HCT116 (cell line): ENCODE measurements at regions not wholly inside any gene's neighbourhood (a gene's known extent, or its start where the extent isn't known, plus 50 kb on each side); places are given as distances from the start of the nearest gene placed in this dataset.

Experiments
- ATAC-seq: fragments of 200-7000 bp; cut with Tn5 transposase; 2 replicates; pipeline ENCODE4 v1.9.1; 2020; ENCODE audit warnings: mild to moderate bottlenecking, moderate library complexity
- BruUV-seq: library from RNA; stranded (reverse); fragments of 400-500 nt; replicated peaks from 2 replicates; lab custom pipeline; 2021; lab: Mats Ljungman, UMichigan
- CTCF ChIA-PET: fragments of 300-600 bp; sonication (Branson Sonifier 250); formaldehyde crosslinking; loops from one replicate; lab custom pipeline; 2021; ENCODE audit warnings: antibody characterized with exemption; lab: Charles Lee
- POLR2A ChIA-PET: fragments of 300-600, 350-600 bp; sonication (Branson Sonifier 250); formaldehyde crosslinking; loops from one replicate; lab custom pipeline; 2021; ENCODE audit warnings: antibody characterized with exemption; lab: Charles Lee
- RAD21 ChIA-PET, 2 experiments: fragments of 300-600 bp; sonication (Branson Sonifier 250); formaldehyde crosslinking; loops; one replicate each; lab custom pipeline; 2023; ENCODE audit warnings: low total read pairs in 2 of 2; ENCODE audit not compliant: uncharacterized antibody in 2 of 2, unreplicated experiment in 2 of 2, low non-redundant PET in 1 of 2; lab: Charles Lee
- DNase-seq: peaks from one replicate; pipeline ENCODE4 v3.0.0-alpha.2; 2010; ENCODE audit warnings: low read depth, low spot score
- H2AFZ ChIP-seq: fragments of 200-600 bp; shearing (Covaris generic), sonication (generic); 2 replicates; pipeline ENCODE4 v1.6.1; 2017; ENCODE audit warnings: low read depth, mixed run types, mixed read lengths, antibody characterized with exemption, low read length; ENCODE audit not compliant: poor library complexity, severe bottlenecking
- H3K27ac ChIP-seq: 2 replicates; pipeline ENCODE4 v1.5.1; 2012; ENCODE audit warnings: low read depth, low read length
- H3K27me3 ChIP-seq: fragments of 200-600 bp; sonication (generic); 2 replicates; pipeline ENCODE4 v1.6.1; 2016; ENCODE audit warnings: mixed run types, low read length, mixed read lengths; ENCODE audit not compliant: insufficient read depth
- H3K36me3 ChIP-seq, 2 experiments: fragments of 200-500 bp in 1 of 2; fragments of 200-600 bp in 1 of 2; sonication (Bioruptor generic) in 1 of 2; sonication (generic) in 1 of 2; 2 replicates each; pipeline versions ENCODE4 v1.5.1 to v1.6.1; 2014 to 2016; ENCODE audit warnings: low read length in 2 of 2, inconsistent platforms in 1 of 2, mixed read lengths in 1 of 2, mixed run types in 1 of 2; ENCODE audit not compliant: insufficient read depth in 2 of 2, control insufficient read depth in 1 of 2
- H3K4me1 ChIP-seq, 2 experiments: fragments of 200-600 bp in 1 of 2; sonication (generic) in 1 of 2; 2 replicates each; pipeline versions ENCODE4 v1.5.1 to v1.6.1; 2012 to 2017; ENCODE audit warnings: low read length in 2 of 2, inconsistent platforms in 1 of 2, mild to moderate bottlenecking in 1 of 2, mixed read lengths in 1 of 2, mixed run types in 1 of 2, moderate library complexity in 1 of 2; ENCODE audit not compliant: insufficient read depth in 2 of 2, control insufficient read depth in 1 of 2
- H3K4me2 ChIP-seq: fragments of 200-600 bp; sonication (generic); 2 replicates; pipeline ENCODE4 v1.6.1; 2017; ENCODE audit warnings: mixed run types, low read length, mixed read lengths
- H3K4me3 ChIP-seq, 2 experiments: fragments of 200-600 bp in 1 of 2; sonication (generic) in 1 of 2; replicated peaks in 1 of 2; 2 replicates each; pipeline ENCODE4 v1.5.1; 2011 to 2016; ENCODE audit warnings: low read length in 2 of 2, control low read depth in 1 of 2, low read depth in 1 of 2, mild to moderate bottlenecking in 1 of 2, mixed read lengths in 1 of 2, mixed run types in 1 of 2
- H3K79me2 ChIP-seq: fragments of 200-600 bp; sonication (generic); 2 replicates; pipeline ENCODE4 v1.6.1; 2017; ENCODE audit warnings: mild to moderate bottlenecking, mixed run types, low read length, moderate library complexity, mixed read lengths; ENCODE audit not compliant: insufficient read depth
- H3K9ac ChIP-seq: fragments of 200-600 bp; sonication (generic); 2 replicates; pipeline ENCODE4 v1.6.1; 2016; ENCODE audit warnings: low read length, mixed read lengths
- H3K9me2 ChIP-seq: fragments of 200-600 bp; sonication (generic), shearing (Covaris generic); 2 replicates; pipeline ENCODE4 v1.6.1; 2017; ENCODE audit warnings: mixed run types, mild to moderate bottlenecking, moderate library complexity; ENCODE audit not compliant: insufficient read depth
- H3K9me3 ChIP-seq, 2 experiments: fragments of 200-500 bp in 1 of 2; fragments of 200-600 bp in 1 of 2; sonication (Bioruptor generic) in 1 of 2; sonication (generic) in 1 of 2; 2 replicates each; pipeline ENCODE4 v1.6.1; 2014 to 2017; ENCODE audit warnings: low read length in 2 of 2, mixed read lengths in 2 of 2, inconsistent platforms in 1 of 2, low read depth in 1 of 2, mild to moderate bottlenecking in 1 of 2, mixed run types in 1 of 2, moderate library complexity in 1 of 2; ENCODE audit not compliant: control insufficient read depth in 1 of 2, insufficient read depth in 1 of 2
- H4K20me1 ChIP-seq: fragments of 200-600 bp; sonication (generic), shearing (Covaris generic); 2 replicates; pipeline ENCODE4 v1.6.1; 2017; ENCODE audit warnings: mixed run types, mild to moderate bottlenecking, moderate library complexity; ENCODE audit not compliant: insufficient read depth
- ATF3 ChIP-seq: IDR thresholded peaks from 2 replicates; pipeline ENCODE4 v1.6.1; 2012
- CBX3 ChIP-seq: IDR thresholded peaks from 2 replicates; pipeline ENCODE4 v1.6.1; 2012; ENCODE audit warnings: low read depth
- CEBPB ChIP-seq: IDR thresholded peaks from 2 replicates; pipeline ENCODE4 v1.6.1; 2012; ENCODE audit warnings: low read depth
- EGR1 ChIP-seq: IDR thresholded peaks from 2 replicates; pipeline ENCODE4 v1.6.1; 2012; ENCODE audit warnings: low read depth
- ELF1 ChIP-seq: IDR thresholded peaks from 2 replicates; pipeline ENCODE4 v1.6.1; 2012; ENCODE audit warnings: low read depth, borderline replicate concordance
- EZH2phosphoT487 ChIP-seq: fragments of 200-600 bp; IDR thresholded peaks from 2 replicates; pipeline ENCODE4 v1.6.1; 2018; ENCODE audit warnings: antibody characterized with exemption, borderline replicate concordance
- FOSL1 ChIP-seq: IDR thresholded peaks from 2 replicates; pipeline ENCODE4 v1.6.1; 2012; ENCODE audit warnings: low read depth
- MAX ChIP-seq: IDR thresholded peaks from 2 replicates; pipeline ENCODE4 v1.6.1; 2012
- RAD21 ChIP-seq: IDR thresholded peaks from 2 replicates; pipeline ENCODE4 v1.6.1; 2012; ENCODE audit warnings: low read depth, mild to moderate bottlenecking
- SIN3A ChIP-seq: IDR thresholded peaks from 2 replicates; pipeline ENCODE4 v1.6.1; 2012; ENCODE audit warnings: low read depth
- SP1 ChIP-seq: IDR thresholded peaks from 2 replicates; pipeline ENCODE4 v1.6.1; 2012; ENCODE audit warnings: low read depth
- SRF ChIP-seq: IDR thresholded peaks from 2 replicates; pipeline ENCODE4 v1.6.1; 2012; ENCODE audit warnings: low read depth
- TCF7L2 ChIP-seq: IDR thresholded peaks from 2 replicates; pipeline ENCODE4 v1.7.0; 2011; ENCODE audit warnings: borderline replicate concordance, inconsistent platforms; ENCODE audit not compliant: insufficient read depth, insufficient read length; ENCODE audit errors: extremely low read depth
- YY1 ChIP-seq: IDR thresholded peaks from 2 replicates; pipeline ENCODE4 v1.6.1; 2011; ENCODE audit warnings: low read length, low read depth, moderate library complexity, mild to moderate bottlenecking; ENCODE audit not compliant: insufficient replicate concordance; ENCODE audit errors: extremely low read depth
- ZNF274 ChIP-seq: fragments of 200-500 bp; sonication (Bioruptor generic); IDR thresholded peaks from 2 replicates; pipeline ENCODE4 v1.6.1; 2014; ENCODE audit warnings: mild to moderate bottlenecking, low read depth, low read length, inconsistent platforms
- intact Hi-C: fragments of 100-400 bp; cut with micrococcal nuclease; formaldehyde crosslinking; loops from 2 replicates; pipeline ENCODE4 v1.10.0; 2022
- TF ChIP-seq, protein P1 (sequence below), 3 experiments: fragments of 200-600 bp in 1 of 3; sonication (generic) in 1 of 3; IDR thresholded peaks in 2 of 3; conservative IDR thresholded peaks in 1 of 3; 2 replicates each; pipeline ENCODE4 v1.5.1; 2012 to 2017; ENCODE audit warnings: low read depth in 2 of 3, low read length in 2 of 3, antibody characterized with exemption in 1 of 3, borderline replicate concordance in 1 of 3, control low read depth in 1 of 3, mild to moderate bottlenecking in 1 of 3, mixed read lengths in 1 of 3, mixed run types in 1 of 3, moderate library complexity in 1 of 3; ENCODE audit not compliant: insufficient read depth in 1 of 3
- TF ChIP-seq, protein P2 (sequence below): IDR thresholded peaks from 2 replicates; pipeline ENCODE4 v1.6.1; 2012; ENCODE audit warnings: low read depth

GRCh38 chr17:71790791-71791190 is 330.0 kb upstream of the SOX9 start (continued):
- TF ChIP-seq, protein P1, sequence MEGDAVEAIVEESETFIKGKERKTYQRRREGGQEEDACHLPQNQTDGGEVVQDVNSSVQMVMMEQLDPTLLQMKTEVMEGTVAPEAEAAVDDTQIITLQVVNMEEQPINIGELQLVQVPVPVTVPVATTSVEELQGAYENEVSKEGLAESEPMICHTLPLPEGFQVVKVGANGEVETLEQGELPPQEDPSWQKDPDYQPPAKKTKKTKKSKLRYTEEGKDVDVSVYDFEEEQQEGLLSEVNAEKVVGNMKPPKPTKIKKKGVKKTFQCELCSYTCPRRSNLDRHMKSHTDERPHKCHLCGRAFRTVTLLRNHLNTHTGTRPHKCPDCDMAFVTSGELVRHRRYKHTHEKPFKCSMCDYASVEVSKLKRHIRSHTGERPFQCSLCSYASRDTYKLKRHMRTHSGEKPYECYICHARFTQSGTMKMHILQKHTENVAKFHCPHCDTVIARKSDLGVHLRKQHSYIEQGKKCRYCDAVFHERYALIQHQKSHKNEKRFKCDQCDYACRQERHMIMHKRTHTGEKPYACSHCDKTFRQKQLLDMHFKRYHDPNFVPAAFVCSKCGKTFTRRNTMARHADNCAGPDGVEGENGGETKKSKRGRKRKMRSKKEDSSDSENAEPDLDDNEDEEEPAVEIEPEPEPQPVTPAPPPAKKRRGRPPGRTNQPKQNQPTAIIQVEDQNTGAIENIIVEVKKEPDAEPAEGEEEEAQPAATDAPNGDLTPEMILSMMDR (IDR thresholded peaks at IDR 0.05 in 2 of 3, conservative IDR thresholded peaks at IDR 0.05 in 1 of 3; ENCODE audit: borderline replicate concordance in 1 of 3, insufficient read depth in 1 of 3, low read depth in 2 of 3, low read length in 2 of 3) = no peak
- TF ChIP-seq, all 23 proteins: peak for 0

- Histone ChIP-seq H3K4me1 (peaks cover 0 to 6% of the 10 kb centered on the region in 2 experiments; a peak in 1 of 4 replicates), H3K27me3 (no peaks in the 10 kb centered on the region), H3K79me2 (no peaks in the 10 kb centered on the region), H4K20me1 (no peaks in the 10 kb centered on the region), H3K36me3 (no peaks in the 10 kb centered on the region), H2AFZ (peak overlapping the region; percentile 21), H3K4me2 (no peak overlapping the region), H3K27ac (no peak overlapping the region), H3K9me2 (no peaks in the 10 kb centered on the region), H3K4me3 (no peak overlapping the region), H3K9me3 (no peaks in the 10 kb centered on the region), H3K9ac (no peak overlapping the region)
- CTCF ChIA-PET = no interaction called here
- RAD21 ChIA-PET = no interaction called here
- TF ChIP-seq ELF1 (no peak), ATF3 (no peak), TCF7L2 (no peak), CEBPB (no peak), CBX3 (no peak), SIN3A (no peak), FOSL1 (no peak), SP1 (no peak), EZH2phosphoT487 (no peak), ZNF274 (no peak), EGR1 (no peak), SRF (no peak), RAD21 (no peak), YY1 (no peak), MAX (no peak)
- TF ChIP-seq, protein P2, sequence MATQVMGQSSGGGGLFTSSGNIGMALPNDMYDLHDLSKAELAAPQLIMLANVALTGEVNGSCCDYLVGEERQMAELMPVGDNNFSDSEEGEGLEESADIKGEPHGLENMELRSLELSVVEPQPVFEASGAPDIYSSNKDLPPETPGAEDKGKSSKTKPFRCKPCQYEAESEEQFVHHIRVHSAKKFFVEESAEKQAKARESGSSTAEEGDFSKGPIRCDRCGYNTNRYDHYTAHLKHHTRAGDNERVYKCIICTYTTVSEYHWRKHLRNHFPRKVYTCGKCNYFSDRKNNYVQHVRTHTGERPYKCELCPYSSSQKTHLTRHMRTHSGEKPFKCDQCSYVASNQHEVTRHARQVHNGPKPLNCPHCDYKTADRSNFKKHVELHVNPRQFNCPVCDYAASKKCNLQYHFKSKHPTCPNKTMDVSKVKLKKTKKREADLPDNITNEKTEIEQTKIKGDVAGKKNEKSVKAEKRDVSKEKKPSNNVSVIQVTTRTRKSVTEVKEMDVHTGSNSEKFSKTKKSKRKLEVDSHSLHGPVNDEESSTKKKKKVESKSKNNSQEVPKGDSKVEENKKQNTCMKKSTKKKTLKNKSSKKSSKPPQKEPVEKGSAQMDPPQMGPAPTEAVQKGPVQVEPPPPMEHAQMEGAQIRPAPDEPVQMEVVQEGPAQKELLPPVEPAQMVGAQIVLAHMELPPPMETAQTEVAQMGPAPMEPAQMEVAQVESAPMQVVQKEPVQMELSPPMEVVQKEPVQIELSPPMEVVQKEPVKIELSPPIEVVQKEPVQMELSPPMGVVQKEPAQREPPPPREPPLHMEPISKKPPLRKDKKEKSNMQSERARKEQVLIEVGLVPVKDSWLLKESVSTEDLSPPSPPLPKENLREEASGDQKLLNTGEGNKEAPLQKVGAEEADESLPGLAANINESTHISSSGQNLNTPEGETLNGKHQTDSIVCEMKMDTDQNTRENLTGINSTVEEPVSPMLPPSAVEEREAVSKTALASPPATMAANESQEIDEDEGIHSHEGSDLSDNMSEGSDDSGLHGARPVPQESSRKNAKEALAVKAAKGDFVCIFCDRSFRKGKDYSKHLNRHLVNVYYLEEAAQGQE = no peak
- BruUV-seq = no TSS peak
- intact Hi-C loops = no loop called here
- DNase-seq = no peak
- ATAC-seq = no peak
- POLR2A ChIA-PET = no interaction called here
These were observed 329.5 kb upstream of the SOX9 start for GRCh38 chr17:71791311-71791710.
